Activated T-cell treated with anti-CD3 and anti-CD28 coated beads, Interleukin-2, amount 50 U/mL, for 4 hours (primary cell): ENCODE measurements at regions not wholly inside any gene's neighbourhood (a gene's known extent, or its start where the extent isn't known, plus 50 kb on each side); places are given as distances from the start of the nearest gene placed in this dataset.
A peak's percentile ranks its signal among the peaks of the same experiment; 100 is the strongest.

ENCODE experiments used
- ATAC-seq, 2 donors: fragments of 200-7000 bp; cut with Tn5 transposase; one replicate each; pipeline ENCODE4 v1.10.0; 2021
- DNase-seq: peaks from one replicate; pipeline ENCODE4 v3.0.0-alpha.2; 2020
- H3K27me3 Mint-ChIP-seq: one replicate; pipeline ENCODE4 v1.8.0; 2021; ENCODE audit warnings: low read depth, mixed read lengths
- H3K36me3 Mint-ChIP-seq: one replicate; pipeline ENCODE4 v1.8.0; 2022; ENCODE audit warnings: mixed read lengths; ENCODE audit not compliant: insufficient read depth
- H3K4me1 Mint-ChIP-seq: one replicate; pipeline ENCODE4 v1.8.0; 2021; ENCODE audit warnings: low read depth, mixed read lengths
- H3K4me3 Mint-ChIP-seq: one replicate; pipeline ENCODE4 v1.8.0; 2021; ENCODE audit warnings: mild to moderate bottlenecking, moderate library complexity, mixed read lengths
- H3K9me3 Mint-ChIP-seq: one replicate; pipeline ENCODE4 v1.8.0; 2021; ENCODE audit warnings: mixed read lengths

GRCh38 chr2:136248907-136249306 is 131.0 kb upstream of the CXCR4 start:
- Mint-ChIP-seq H3K27me3 (no peaks in the 10 kb centered on the region), H3K4me3 (no peak overlapping the region), H3K36me3 (no peaks in the 10 kb centered on the region), H3K9me3 (no peaks in the 10 kb centered on the region), H3K4me1 (peaks cover 26% of the 10 kb centered on the region)
- no peak for ATAC-seq
- DNase-seq = no peak

- Mint-ChIP-seq H3K36me3 (no peaks in the 10 kb centered on the region), H3K9me3 (no peaks in the 10 kb centered on the region), H3K4me1 (peaks cover 27% of the 10 kb centered on the region), H3K27me3 (no peaks in the 10 kb centered on the region), H3K4me3 (no peak overlapping the region)
- ATAC-seq (no peak), DNase-seq (no peak)
These were observed 130.3 kb upstream of the CXCR4 start for GRCh38 chr2:136248242-136248641.

GRCh38 chr2:136247204-136247950 is 129.4 kb upstream of the CXCR4 start:
- Mint-ChIP-seq H3K4me1 (peaks cover 31% of the 10 kb centered on the region), H3K9me3 (no peaks in the 10 kb centered on the region), H3K36me3 (no peaks in the 10 kb centered on the region), H3K4me3 (no peak overlapping the region), H3K27me3 (no peaks in the 10 kb centered on the region)
- ATAC-seq (peak; percentile 45 to 68), DNase-seq (peak; percentile 24)

- Mint-ChIP-seq H3K27me3 (no peaks in the 10 kb centered on the region), H3K4me3 (no peak overlapping the region), H3K36me3 (no peaks in the 10 kb centered on the region), H3K4me1 (peaks cover 33% of the 10 kb centered on the region), H3K9me3 (no peaks in the 10 kb centered on the region)
- DNase-seq (no peak), ATAC-seq (no peak)
These were observed 128.2 kb upstream of the CXCR4 start for GRCh38 chr2:136246086-136246669.

GRCh38 chr2:136245211-136245610 is 127.3 kb upstream of the CXCR4 start:
- Mint-ChIP-seq H3K4me1 (peaks cover 35% of the 10 kb centered on the region), H3K27me3 (no peaks in the 10 kb centered on the region), H3K9me3 (no peaks in the 10 kb centered on the region), H3K4me3 (no peak overlapping the region), H3K36me3 (no peaks in the 10 kb centered on the region)
- DNase-seq (no peak), ATAC-seq (no peak)

GRCh38 chr2:136244536-136244885 is 126.6 kb upstream of the CXCR4 start:
- H3K27me3 Mint-ChIP-seq = no peaks in the 10 kb centered on the region
- ATAC-seq (no peak), DNase-seq (no peak)
- no peaks in the 10 kb centered on the region for H3K36me3 Mint-ChIP-seq
- H3K9me3 Mint-ChIP-seq = no peaks in the 10 kb centered on the region
- H3K4me3 Mint-ChIP-seq = no peak overlapping the region
- peaks cover 42% of the 10 kb centered on the region for H3K4me1 Mint-ChIP-seq

GRCh38 chr2:136243638-136244535 is 125.9 kb upstream of the CXCR4 start:
- Mint-ChIP-seq H3K4me3 (no peak overlapping the region), H3K27me3 (no peaks in the 10 kb centered on the region), H3K36me3 (no peaks in the 10 kb centered on the region), H3K9me3 (no peaks in the 10 kb centered on the region), H3K4me1 (peaks cover 45% of the 10 kb centered on the region)
- DNase-seq (no peak), ATAC-seq (no peak)

- no peaks in the 10 kb centered on the region for H3K9me3 Mint-ChIP-seq
- ATAC-seq (peak; percentile 20 to 46), DNase-seq (peak; percentile 28)
- peaks cover 55% of the 10 kb centered on the region for H3K4me1 Mint-ChIP-seq
- no peaks in the 10 kb centered on the region for H3K27me3 Mint-ChIP-seq
- H3K4me3 Mint-ChIP-seq = no peak overlapping the region
- no peaks in the 10 kb centered on the region for H3K36me3 Mint-ChIP-seq
These were observed 124.8 kb upstream of the CXCR4 start for GRCh38 chr2:136242687-136243277.

GRCh38 chr2:136242100-136242499 is 124.2 kb upstream of the CXCR4 start:
- no peak overlapping the region for H3K4me3 Mint-ChIP-seq
- no peaks in the 10 kb centered on the region for H3K9me3 Mint-ChIP-seq
- peaks cover 57% of the 10 kb centered on the region for H3K4me1 Mint-ChIP-seq
- no peak for ATAC-seq
- H3K27me3 Mint-ChIP-seq = no peaks in the 10 kb centered on the region
- no peaks in the 10 kb centered on the region for H3K36me3 Mint-ChIP-seq
- no peak for DNase-seq

- H3K9me3 Mint-ChIP-seq = no peaks in the 10 kb centered on the region
- no peaks in the 10 kb centered on the region for H3K36me3 Mint-ChIP-seq
- no peaks in the 10 kb centered on the region for H3K27me3 Mint-ChIP-seq
- peak overlapping the region; percentile 37 for H3K4me3 Mint-ChIP-seq
- peaks cover 70% of the 10 kb centered on the region for H3K4me1 Mint-ChIP-seq
- ATAC-seq = no peak
- DNase-seq = no peak
These were observed 121.2 kb upstream of the CXCR4 start for GRCh38 chr2:136239079-136239685.

GRCh38 chr2:136238286-136239078 is 120.5 kb upstream of the CXCR4 start:
- no peaks in the 10 kb centered on the region for H3K27me3 Mint-ChIP-seq
- no peak for DNase-seq
- ATAC-seq = peak; percentile 85 to 86
- H3K36me3 Mint-ChIP-seq = no peaks in the 10 kb centered on the region
- peak overlapping the region; percentile 15 for H3K4me3 Mint-ChIP-seq
- H3K4me1 Mint-ChIP-seq = peaks cover 68% of the 10 kb centered on the region
- no peaks in the 10 kb centered on the region for H3K9me3 Mint-ChIP-seq

GRCh38 chr2:136236019-136236418 is 118.1 kb upstream of the CXCR4 start:
- Mint-ChIP-seq H3K27me3 (no peaks in the 10 kb centered on the region), H3K4me1 (peaks cover 51% of the 10 kb centered on the region), H3K4me3 (no peak overlapping the region), H3K9me3 (no peaks in the 10 kb centered on the region), H3K36me3 (no peaks in the 10 kb centered on the region)
- DNase-seq (no peak), ATAC-seq (no peak)

- peaks cover 49% of the 10 kb centered on the region for H3K4me1 Mint-ChIP-seq
- no peaks in the 10 kb centered on the region for H3K27me3 Mint-ChIP-seq
- ATAC-seq (no peak), DNase-seq (no peak)
- H3K36me3 Mint-ChIP-seq = no peaks in the 10 kb centered on the region
- no peaks in the 10 kb centered on the region for H3K9me3 Mint-ChIP-seq
- no peak overlapping the region for H3K4me3 Mint-ChIP-seq
These were observed 117.6 kb upstream of the CXCR4 start for GRCh38 chr2:136235546-136235945.
